ENCODE measurements at regions not wholly inside any gene's neighbourhood (a gene's known extent, or its start where the extent isn't known, plus 50 kb on each side); places are given as distances from the start of the nearest gene placed in this dataset.
"Not testable (repeated sequence)": the region's sequence is repeated elsewhere in the genome, so short reads cannot be mapped to it uniquely, and the experiment has no call there.

GRCh38 chr7:6977368-6977767 lies 151.3 kb upstream of the CCZ1B start:
- H3K9me3 Mint-ChIP-seq (ENCODE audit: unreplicated experiment): peaks cover 14% of the 10 kb centered on the region
- not testable (repeated sequence) for H3K4me1 ChIP-seq (ENCODE audit: insufficient read depth, low read length); H3K27me3 ChIP-seq (ENCODE audit: insufficient read depth, low read length); H3K4me3 Mint-ChIP-seq (ENCODE audit: unreplicated experiment); H3K9ac ChIP-seq (ENCODE audit: low read length); H3K36me3 ChIP-seq (ENCODE audit: insufficient read depth, low read length); DNase-seq (ENCODE audit: low read depth); H3K4me3 ChIP-seq (ENCODE audit: insufficient read depth, low read depth, low read length); FAIRE-seq; H3K27me3 Mint-ChIP-seq (ENCODE audit: low read depth, unreplicated experiment); H3K27ac Mint-ChIP-seq (ENCODE audit: unreplicated experiment); H3K27ac ChIP-seq (ENCODE audit: low read depth, low read length); H3K4me2 ChIP-seq (ENCODE audit: low read length); H2AFZ ChIP-seq (ENCODE audit: low read depth, low read length); H3K4me1 Mint-ChIP-seq (ENCODE audit: low read depth, unreplicated experiment); H3K79me2 ChIP-seq (ENCODE audit: insufficient read depth, low read length); H3K36me3 Mint-ChIP-seq (ENCODE audit: low read depth, unreplicated experiment); H3K9me3 ChIP-seq (ENCODE audit: insufficient read depth, low read depth, low read length); H4K20me1 ChIP-seq (ENCODE audit: insufficient read depth, low read length)

DNA sequence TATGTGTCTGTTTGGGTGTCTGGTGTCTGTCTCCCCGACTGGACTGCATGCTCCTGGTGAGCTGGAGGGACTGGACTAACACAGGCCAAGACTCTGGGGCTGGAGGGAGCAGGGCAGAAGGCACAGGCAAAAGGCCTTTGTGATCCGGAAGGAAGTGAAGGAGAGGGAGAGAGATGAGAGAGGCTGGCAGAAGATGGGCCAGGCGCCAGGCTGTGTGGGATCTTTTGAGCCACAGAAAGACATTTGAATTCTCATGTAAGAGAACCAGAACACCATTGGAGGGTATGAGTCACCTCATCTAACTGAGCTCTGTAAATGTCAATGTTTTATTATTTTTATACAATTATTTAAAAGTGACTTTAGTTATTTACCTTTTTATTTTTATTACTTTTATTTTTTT lies 152.3 kb upstream of the CCZ1B start:
- not testable (repeated sequence) for DNase-seq (ENCODE audit: low read depth); H3K4me3 Mint-ChIP-seq (ENCODE audit: unreplicated experiment); H4K20me1 ChIP-seq (ENCODE audit: insufficient read depth, low read length); H3K9me3 ChIP-seq (ENCODE audit: insufficient read depth, low read depth, low read length); H3K9ac ChIP-seq (ENCODE audit: low read length); H3K27me3 ChIP-seq (ENCODE audit: insufficient read depth, low read length); H3K4me1 ChIP-seq (ENCODE audit: insufficient read depth, low read length); H3K36me3 Mint-ChIP-seq (ENCODE audit: low read depth, unreplicated experiment); H2AFZ ChIP-seq (ENCODE audit: low read depth, low read length); H3K79me2 ChIP-seq (ENCODE audit: insufficient read depth, low read length); H3K4me2 ChIP-seq (ENCODE audit: low read length); H3K27ac Mint-ChIP-seq (ENCODE audit: unreplicated experiment); FAIRE-seq; H3K36me3 ChIP-seq (ENCODE audit: insufficient read depth, low read length); H3K4me1 Mint-ChIP-seq (ENCODE audit: low read depth, unreplicated experiment); H3K27me3 Mint-ChIP-seq (ENCODE audit: low read depth, unreplicated experiment); H3K4me3 ChIP-seq (ENCODE audit: insufficient read depth, low read depth, low read length); H3K27ac ChIP-seq (ENCODE audit: low read depth, low read length)
- H3K9me3 Mint-ChIP-seq (ENCODE audit: unreplicated experiment): peaks cover 14% of the 10 kb centered on the region

DNA sequence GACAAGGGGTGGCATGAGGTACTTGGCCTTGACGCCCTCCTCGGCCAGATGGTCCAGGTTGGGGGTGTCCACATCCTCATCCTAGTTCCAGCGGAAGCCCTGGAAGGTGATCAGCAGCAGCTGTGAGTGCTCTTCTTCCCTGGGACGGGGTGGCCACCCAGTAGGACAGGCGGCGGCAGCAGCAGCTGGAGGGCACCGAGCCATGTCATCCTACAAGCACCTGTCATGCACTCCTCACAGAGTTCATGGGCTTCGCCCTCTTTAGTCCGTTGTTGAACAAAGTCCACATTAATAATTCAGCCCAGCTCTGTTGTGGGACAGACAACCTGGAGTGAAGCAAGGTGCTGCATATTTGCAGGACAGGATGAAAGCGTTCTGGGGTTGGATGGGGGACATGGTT lies 153.4 kb upstream of the CCZ1B start:
- not testable (repeated sequence) for H3K4me1 Mint-ChIP-seq (ENCODE audit: low read depth, unreplicated experiment); FAIRE-seq; H3K79me2 ChIP-seq (ENCODE audit: insufficient read depth, low read length); H3K27me3 Mint-ChIP-seq (ENCODE audit: low read depth, unreplicated experiment); H3K27me3 ChIP-seq (ENCODE audit: insufficient read depth, low read length); H3K27ac ChIP-seq (ENCODE audit: low read depth, low read length); H3K9ac ChIP-seq (ENCODE audit: low read length); H3K4me1 ChIP-seq (ENCODE audit: insufficient read depth, low read length); H4K20me1 ChIP-seq (ENCODE audit: insufficient read depth, low read length); H3K36me3 ChIP-seq (ENCODE audit: insufficient read depth, low read length); H3K4me3 ChIP-seq (ENCODE audit: insufficient read depth, low read depth, low read length); H2AFZ ChIP-seq (ENCODE audit: low read depth, low read length); H3K27ac Mint-ChIP-seq (ENCODE audit: unreplicated experiment); H3K36me3 Mint-ChIP-seq (ENCODE audit: low read depth, unreplicated experiment); H3K4me2 ChIP-seq (ENCODE audit: low read length); H3K9me3 ChIP-seq (ENCODE audit: insufficient read depth, low read depth, low read length); H3K4me3 Mint-ChIP-seq (ENCODE audit: unreplicated experiment); DNase-seq (ENCODE audit: low read depth)
- peaks cover 14% of the 10 kb centered on the region for H3K9me3 Mint-ChIP-seq (ENCODE audit: unreplicated experiment)

GRCh38 chr7:6982375-6982774 lies 156.3 kb upstream of the CCZ1B start:
- not testable (repeated sequence) for H3K36me3 Mint-ChIP-seq (ENCODE audit: low read depth, unreplicated experiment); H3K36me3 ChIP-seq (ENCODE audit: insufficient read depth, low read length); H3K27ac Mint-ChIP-seq (ENCODE audit: unreplicated experiment); H3K27me3 ChIP-seq (ENCODE audit: insufficient read depth, low read length); H4K20me1 ChIP-seq (ENCODE audit: insufficient read depth, low read length); H3K9me3 Mint-ChIP-seq (ENCODE audit: unreplicated experiment); H2AFZ ChIP-seq (ENCODE audit: low read depth, low read length); H3K4me1 ChIP-seq (ENCODE audit: insufficient read depth, low read length); H3K4me3 ChIP-seq (ENCODE audit: insufficient read depth, low read depth, low read length); H3K9ac ChIP-seq (ENCODE audit: low read length); FAIRE-seq; H3K27ac ChIP-seq (ENCODE audit: low read depth, low read length); H3K4me2 ChIP-seq (ENCODE audit: low read length); H3K9me3 ChIP-seq (ENCODE audit: insufficient read depth, low read depth, low read length); H3K4me1 Mint-ChIP-seq (ENCODE audit: low read depth, unreplicated experiment); H3K79me2 ChIP-seq (ENCODE audit: insufficient read depth, low read length); DNase-seq (ENCODE audit: low read depth); H3K27me3 Mint-ChIP-seq (ENCODE audit: low read depth, unreplicated experiment); H3K4me3 Mint-ChIP-seq (ENCODE audit: unreplicated experiment)

- not testable (repeated sequence) for H3K9me3 ChIP-seq (ENCODE audit: insufficient read depth, low read depth, low read length); H3K27me3 ChIP-seq (ENCODE audit: insufficient read depth, low read length); H3K9me3 Mint-ChIP-seq (ENCODE audit: unreplicated experiment); H3K4me3 ChIP-seq (ENCODE audit: insufficient read depth, low read depth, low read length); H3K4me3 Mint-ChIP-seq (ENCODE audit: unreplicated experiment); H3K4me2 ChIP-seq (ENCODE audit: low read length); H3K27ac Mint-ChIP-seq (ENCODE audit: unreplicated experiment); H3K36me3 ChIP-seq (ENCODE audit: insufficient read depth, low read length); H3K27me3 Mint-ChIP-seq (ENCODE audit: low read depth, unreplicated experiment); H3K27ac ChIP-seq (ENCODE audit: low read depth, low read length); H3K9ac ChIP-seq (ENCODE audit: low read length); DNase-seq (ENCODE audit: low read depth); H3K4me1 ChIP-seq (ENCODE audit: insufficient read depth, low read length); FAIRE-seq; H2AFZ ChIP-seq (ENCODE audit: low read depth, low read length); H3K79me2 ChIP-seq (ENCODE audit: insufficient read depth, low read length); H3K36me3 Mint-ChIP-seq (ENCODE audit: low read depth, unreplicated experiment); H4K20me1 ChIP-seq (ENCODE audit: insufficient read depth, low read length)
- peaks cover 13% of the 10 kb centered on the region for H3K4me1 Mint-ChIP-seq (ENCODE audit: low read depth, unreplicated experiment)
Observed at GRCh38 chr7:6986892-6987291, 160.8 kb upstream of the CCZ1B start.

DNA sequence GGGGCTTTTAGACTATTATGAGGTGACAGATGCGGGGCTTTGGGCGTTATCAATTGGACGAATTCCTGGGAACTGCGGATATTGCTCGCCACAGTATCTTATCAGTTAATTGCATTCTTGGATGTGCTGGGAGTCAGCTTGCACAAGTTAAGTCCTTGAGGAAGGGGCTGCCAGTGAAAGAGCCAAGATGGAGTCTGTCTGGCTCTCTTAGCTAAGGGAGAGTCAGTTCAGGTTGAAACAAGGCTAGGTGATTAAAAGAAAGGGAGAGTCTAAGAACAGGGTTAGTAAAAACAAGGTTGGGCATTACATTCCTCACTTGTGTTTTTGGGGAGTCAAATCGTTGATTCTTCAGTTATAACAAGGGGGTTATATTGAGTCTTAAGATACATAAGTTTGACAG lies 162.5 kb upstream of the CCZ1B start:
- not testable (repeated sequence) for H3K4me3 ChIP-seq (ENCODE audit: insufficient read depth, low read depth, low read length); H3K36me3 ChIP-seq (ENCODE audit: insufficient read depth, low read length); H3K27me3 Mint-ChIP-seq (ENCODE audit: low read depth, unreplicated experiment); H3K9ac ChIP-seq (ENCODE audit: low read length); H3K27ac ChIP-seq (ENCODE audit: low read depth, low read length); H3K27ac Mint-ChIP-seq (ENCODE audit: unreplicated experiment); H3K4me3 Mint-ChIP-seq (ENCODE audit: unreplicated experiment); H3K4me1 ChIP-seq (ENCODE audit: insufficient read depth, low read length); H3K79me2 ChIP-seq (ENCODE audit: insufficient read depth, low read length); H4K20me1 ChIP-seq (ENCODE audit: insufficient read depth, low read length); H3K4me2 ChIP-seq (ENCODE audit: low read length); H3K9me3 Mint-ChIP-seq (ENCODE audit: unreplicated experiment); DNase-seq (ENCODE audit: low read depth); H2AFZ ChIP-seq (ENCODE audit: low read depth, low read length); H3K9me3 ChIP-seq (ENCODE audit: insufficient read depth, low read depth, low read length); H3K27me3 ChIP-seq (ENCODE audit: insufficient read depth, low read length); FAIRE-seq; H3K36me3 Mint-ChIP-seq (ENCODE audit: low read depth, unreplicated experiment)
- peaks cover 13% of the 10 kb centered on the region for H3K4me1 Mint-ChIP-seq (ENCODE audit: low read depth, unreplicated experiment)

All from astrocyte (in vitro differentiated cells and primary cell).